ACC112 (cell line): ENCODE measurements at regions not wholly inside any gene's neighbourhood (a gene's known extent, or its start where the extent isn't known, plus 50 kb on each side); places are given as distances from the start of the nearest gene placed in this dataset.

ENCODE experiments used
- H2AFZ ChIP-seq: fragments of 200-600 bp; sonication (generic); one replicate; pipeline ENCODE4 v1.6.0; 2017; ENCODE audit warnings: antibody characterized with exemption, low read length; ENCODE audit not compliant: unreplicated experiment
- H3K27ac ChIP-seq: fragments of 200-600 bp; sonication (generic); 2 replicates; pipeline ENCODE4 v1.5.1; 2014; ENCODE audit warnings: low read depth, mild to moderate bottlenecking, antibody characterized with exemption, low read length, moderate library complexity
- H3K27me3 ChIP-seq: fragments of 200-600 bp; sonication (generic); 2 replicates; pipeline ENCODE4 v1.6.1; 2014; ENCODE audit warnings: mild to moderate bottlenecking, antibody characterized with exemption, low read length, moderate library complexity, mixed read lengths; ENCODE audit not compliant: insufficient read depth
- H3K36me3 ChIP-seq: fragments of 200-600 bp; sonication (generic); 2 replicates; pipeline ENCODE4 v1.6.1; 2016; ENCODE audit warnings: mild to moderate bottlenecking, antibody characterized with exemption, low read length, moderate library complexity, mixed read lengths; ENCODE audit not compliant: insufficient read depth
- H3K4me1 ChIP-seq: fragments of 200-600 bp; sonication (generic); one replicate; pipeline ENCODE4 v1.6.1; 2016; ENCODE audit warnings: low read length, mixed read lengths; ENCODE audit not compliant: insufficient read depth, unreplicated experiment, control insufficient read depth
- H3K4me3 ChIP-seq: fragments of 200-600 bp; sonication (generic); 2 replicates; pipeline ENCODE4 v1.5.1; 2014; ENCODE audit warnings: mild to moderate bottlenecking, low read depth, low read length
- H3K79me2 ChIP-seq: fragments of 200-600 bp; sonication (generic); one replicate; pipeline ENCODE4 v1.6.0; 2016; ENCODE audit warnings: low read length; ENCODE audit not compliant: control insufficient read depth, unreplicated experiment, insufficient read depth

GRCh38 chr10:128549101-128549608 is 422.9 kb upstream of the MKI67 start:
- Histone ChIP-seq H3K27me3 (no peaks in the 10 kb centered on the region), H2AFZ (no peak overlapping the region), H3K4me3 (no peak overlapping the region), H3K79me2 (no peaks in the 10 kb centered on the region), H3K36me3 (no peaks in the 10 kb centered on the region), H3K4me1 (no peaks in the 10 kb centered on the region), H3K27ac (no peak overlapping the region)

- H3K27ac ChIP-seq = no peak overlapping the region
- no peak overlapping the region for H3K4me3 ChIP-seq
- no peaks in the 10 kb centered on the region for H3K4me1 ChIP-seq
- no peak overlapping the region for H2AFZ ChIP-seq
- no peaks in the 10 kb centered on the region for H3K36me3 ChIP-seq
- no peaks in the 10 kb centered on the region for H3K79me2 ChIP-seq
- no peaks in the 10 kb centered on the region for H3K27me3 ChIP-seq
These were observed 423.8 kb upstream of the MKI67 start for GRCh38 chr10:128550045-128550444.

GRCh38 chr10:128551475-128551874 is 425.3 kb upstream of the MKI67 start:
- Histone ChIP-seq H3K4me3 (no peak overlapping the region), H3K36me3 (no peaks in the 10 kb centered on the region), H3K79me2 (no peaks in the 10 kb centered on the region), H2AFZ (no peak overlapping the region), H3K4me1 (no peaks in the 10 kb centered on the region), H3K27ac (no peak overlapping the region), H3K27me3 (no peaks in the 10 kb centered on the region)

GRCh38 chr10:128553755-128554154 is 427.5 kb upstream of the MKI67 start:
- no peaks in the 10 kb centered on the region for H3K27me3 ChIP-seq
- H3K79me2 ChIP-seq = no peaks in the 10 kb centered on the region
- no peaks in the 10 kb centered on the region for H3K4me1 ChIP-seq
- no peak overlapping the region for H3K4me3 ChIP-seq
- no peak overlapping the region for H3K27ac ChIP-seq
- H3K36me3 ChIP-seq = no peaks in the 10 kb centered on the region
- H2AFZ ChIP-seq = no peak overlapping the region

- Histone ChIP-seq H3K27ac (no peak overlapping the region), H2AFZ (no peak overlapping the region), H3K4me1 (no peaks in the 10 kb centered on the region), H3K79me2 (no peaks in the 10 kb centered on the region), H3K4me3 (no peak overlapping the region), H3K27me3 (no peaks in the 10 kb centered on the region), H3K36me3 (no peaks in the 10 kb centered on the region)
These were observed 430.2 kb upstream of the MKI67 start for GRCh38 chr10:128556182-128557110.

GRCh38 chr10:128557149-128557710 is 431.0 kb upstream of the MKI67 start:
- H3K27me3 ChIP-seq = no peaks in the 10 kb centered on the region
- no peak overlapping the region for H3K4me3 ChIP-seq
- H3K4me1 ChIP-seq = no peaks in the 10 kb centered on the region
- no peaks in the 10 kb centered on the region for H3K79me2 ChIP-seq
- no peak overlapping the region for H2AFZ ChIP-seq
- H3K27ac ChIP-seq = no peak overlapping the region
- no peaks in the 10 kb centered on the region for H3K36me3 ChIP-seq

- H3K4me3 ChIP-seq = no peak overlapping the region
- no peaks in the 10 kb centered on the region for H3K79me2 ChIP-seq
- H3K36me3 ChIP-seq = no peaks in the 10 kb centered on the region
- H3K4me1 ChIP-seq = no peaks in the 10 kb centered on the region
- H3K27ac ChIP-seq = no peak overlapping the region
- no peaks in the 10 kb centered on the region for H3K27me3 ChIP-seq
- H2AFZ ChIP-seq = no peak overlapping the region
These were observed 434.2 kb upstream of the MKI67 start for GRCh38 chr10:128560406-128560805.

GRCh38 chr10:128560993-128561392 is 434.8 kb upstream of the MKI67 start:
- Histone ChIP-seq H3K4me1 (no peaks in the 10 kb centered on the region), H3K27ac (no peak overlapping the region), H3K4me3 (no peak overlapping the region), H3K36me3 (no peaks in the 10 kb centered on the region), H3K79me2 (no peaks in the 10 kb centered on the region), H2AFZ (no peak overlapping the region), H3K27me3 (no peaks in the 10 kb centered on the region)

GRCh38 chr10:128563387-128563786 is 437.2 kb upstream of the MKI67 start:
- Histone ChIP-seq H3K27me3 (no peaks in the 10 kb centered on the region), H3K4me1 (no peaks in the 10 kb centered on the region), H3K36me3 (no peaks in the 10 kb centered on the region), H2AFZ (no peak overlapping the region), H3K79me2 (no peaks in the 10 kb centered on the region), H3K27ac (no peak overlapping the region), H3K4me3 (no peak overlapping the region)

GRCh38 chr10:128563904-128564303 is 437.7 kb upstream of the MKI67 start:
- no peak overlapping the region for H2AFZ ChIP-seq
- H3K36me3 ChIP-seq = no peaks in the 10 kb centered on the region
- H3K79me2 ChIP-seq = no peaks in the 10 kb centered on the region
- no peak overlapping the region for H3K4me3 ChIP-seq
- H3K27ac ChIP-seq = no peak overlapping the region
- H3K27me3 ChIP-seq = no peaks in the 10 kb centered on the region
- no peaks in the 10 kb centered on the region for H3K4me1 ChIP-seq
